Astrocyte (in vitro differentiated cells and primary cell): ENCODE measurements at regions not wholly inside any gene's neighbourhood (a gene's known extent, or its start where the extent isn't known, plus 50 kb on each side); places are given as distances from the start of the nearest gene placed in this dataset.

Experiments
- DNase-seq: peaks from one replicate; pipeline ENCODE4 v3.0.0-alpha.2; 2010; ENCODE audit warnings: low read depth
- FAIRE-seq: peaks from 2 replicates; lab custom pipeline; 2011; peaks lifted over from hg19 to GRCh38; lab: Jason Lieb, UNC
- H2AFZ ChIP-seq: 2 replicates; pipeline ENCODE4 v1.6.0; 2012; ENCODE audit warnings: low read depth, low read length, inconsistent platforms
- H3K27ac ChIP-seq: 2 replicates; pipeline ENCODE4 v1.5.1; 2011; ENCODE audit warnings: low read depth, low read length, inconsistent platforms
- H3K27me3 ChIP-seq: 2 replicates; pipeline ENCODE4 v1.6.0; 2011; ENCODE audit warnings: low read length, inconsistent platforms; ENCODE audit not compliant: insufficient read depth
- H3K36me3 ChIP-seq: 2 replicates; pipeline ENCODE4 v1.5.1; 2011; ENCODE audit warnings: low read length, inconsistent platforms; ENCODE audit not compliant: insufficient read depth
- H3K4me1 ChIP-seq: 2 replicates; pipeline ENCODE4 v1.5.1; 2011; ENCODE audit warnings: low read length, inconsistent platforms; ENCODE audit not compliant: insufficient read depth
- H3K4me2 ChIP-seq: 2 replicates; pipeline ENCODE4 v1.6.0; 2012; ENCODE audit warnings: low read length, inconsistent platforms
- H3K4me3 ChIP-seq: 2 replicates; pipeline ENCODE4 v1.5.1; 2011; ENCODE audit warnings: low read depth, mild to moderate bottlenecking, low read length, inconsistent platforms; ENCODE audit not compliant: insufficient read depth
- H3K79me2 ChIP-seq: 2 replicates; pipeline ENCODE4 v1.6.0; 2012; ENCODE audit warnings: mild to moderate bottlenecking, low read length, inconsistent platforms; ENCODE audit not compliant: insufficient read depth
- H3K9ac ChIP-seq: 2 replicates; pipeline ENCODE4 v1.6.0; 2012; ENCODE audit warnings: mild to moderate bottlenecking, low read length, inconsistent platforms
- H3K9me3 ChIP-seq: 2 replicates; pipeline ENCODE4 v1.5.1; 2012; ENCODE audit warnings: low read depth, mild to moderate bottlenecking, low read length, inconsistent platforms; ENCODE audit not compliant: insufficient read depth
- H4K20me1 ChIP-seq: 2 replicates; pipeline ENCODE4 v1.6.0; 2012; ENCODE audit warnings: low read length, inconsistent platforms; ENCODE audit not compliant: insufficient read depth
- H3K27ac Mint-ChIP-seq: one replicate; pipeline ENCODE4 v1.8.0; 2021; ENCODE audit warnings: mild to moderate bottlenecking, mixed read lengths; ENCODE audit not compliant: unreplicated experiment
- H3K27me3 Mint-ChIP-seq: one replicate; pipeline ENCODE4 v1.8.0; 2021; ENCODE audit warnings: low read depth, mixed read lengths; ENCODE audit not compliant: unreplicated experiment
- H3K36me3 Mint-ChIP-seq: one replicate; pipeline ENCODE4 v1.8.0; 2021; ENCODE audit warnings: low read depth, mixed read lengths; ENCODE audit not compliant: unreplicated experiment
- H3K4me1 Mint-ChIP-seq: one replicate; pipeline ENCODE4 v1.8.0; 2021; ENCODE audit warnings: low read depth, mixed read lengths; ENCODE audit not compliant: unreplicated experiment
- H3K4me3 Mint-ChIP-seq: one replicate; pipeline ENCODE4 v1.8.0; 2021; ENCODE audit warnings: mild to moderate bottlenecking, moderate library complexity, mixed read lengths; ENCODE audit not compliant: unreplicated experiment
- H3K9me3 Mint-ChIP-seq: one replicate; pipeline ENCODE4 v1.8.0; 2021; ENCODE audit warnings: mild to moderate bottlenecking, mixed read lengths; ENCODE audit not compliant: unreplicated experiment
- EZH2 ChIP-seq: IDR thresholded peaks from 2 replicates; pipeline ENCODE4 v1.6.1; 2012; ENCODE audit warnings: mild to moderate bottlenecking, low read length, inconsistent platforms; ENCODE audit not compliant: insufficient read depth
- TF ChIP-seq, protein P1 (sequence below): IDR thresholded peaks from 2 replicates; pipeline ENCODE4 v1.5.1; 2011; ENCODE audit warnings: low read depth, mild to moderate bottlenecking, inconsistent platforms, low read length, moderate library complexity; ENCODE audit not compliant: insufficient read depth

DNA sequence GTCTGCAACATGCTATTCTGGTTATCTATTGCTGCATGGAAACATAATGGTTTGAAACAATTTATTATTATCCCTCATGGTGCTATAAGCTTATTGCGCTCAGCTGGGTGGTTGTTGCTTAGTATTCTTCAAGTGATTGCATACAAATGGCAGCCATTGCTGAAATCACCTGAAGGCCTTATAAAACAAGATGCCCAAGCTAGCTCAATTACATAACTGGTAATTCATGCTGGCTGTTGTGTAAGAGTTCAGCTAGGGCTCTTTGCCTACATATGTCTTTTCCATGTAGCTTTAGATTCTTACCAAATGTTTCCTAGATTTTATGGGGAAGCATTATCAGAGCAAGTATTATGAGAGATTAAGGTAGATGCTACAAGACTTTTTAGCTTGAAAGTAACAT lies 644.0 kb upstream of the CBLB start:
- peak; percentile 5 for FAIRE-seq
- Histone ChIP-seq H3K9me3 (peaks cover 3% of the 10 kb centered on the region), H3K36me3 (no peaks in the 10 kb centered on the region), H2AFZ (no peak overlapping the region), H4K20me1 (no peaks in the 10 kb centered on the region), H3K27ac (no peak overlapping the region), H3K79me2 (no peaks in the 10 kb centered on the region), H3K4me2 (no peak overlapping the region), H3K4me1 (peaks cover under 1% of the 10 kb centered on the region), H3K27me3 (no peaks in the 10 kb centered on the region), H3K4me3 (no peak overlapping the region), H3K9ac (no peak overlapping the region)
- H3K4me3 Mint-ChIP-seq = no peak overlapping the region
- DNase-seq = no peak
- H3K27me3 Mint-ChIP-seq = no peaks in the 10 kb centered on the region
- H3K4me1 Mint-ChIP-seq = peaks cover 8% of the 10 kb centered on the region
- H3K9me3 Mint-ChIP-seq = peaks cover 4% of the 10 kb centered on the region
- TF ChIP-seq EZH2 = no peak
- TF ChIP-seq, protein P1, sequence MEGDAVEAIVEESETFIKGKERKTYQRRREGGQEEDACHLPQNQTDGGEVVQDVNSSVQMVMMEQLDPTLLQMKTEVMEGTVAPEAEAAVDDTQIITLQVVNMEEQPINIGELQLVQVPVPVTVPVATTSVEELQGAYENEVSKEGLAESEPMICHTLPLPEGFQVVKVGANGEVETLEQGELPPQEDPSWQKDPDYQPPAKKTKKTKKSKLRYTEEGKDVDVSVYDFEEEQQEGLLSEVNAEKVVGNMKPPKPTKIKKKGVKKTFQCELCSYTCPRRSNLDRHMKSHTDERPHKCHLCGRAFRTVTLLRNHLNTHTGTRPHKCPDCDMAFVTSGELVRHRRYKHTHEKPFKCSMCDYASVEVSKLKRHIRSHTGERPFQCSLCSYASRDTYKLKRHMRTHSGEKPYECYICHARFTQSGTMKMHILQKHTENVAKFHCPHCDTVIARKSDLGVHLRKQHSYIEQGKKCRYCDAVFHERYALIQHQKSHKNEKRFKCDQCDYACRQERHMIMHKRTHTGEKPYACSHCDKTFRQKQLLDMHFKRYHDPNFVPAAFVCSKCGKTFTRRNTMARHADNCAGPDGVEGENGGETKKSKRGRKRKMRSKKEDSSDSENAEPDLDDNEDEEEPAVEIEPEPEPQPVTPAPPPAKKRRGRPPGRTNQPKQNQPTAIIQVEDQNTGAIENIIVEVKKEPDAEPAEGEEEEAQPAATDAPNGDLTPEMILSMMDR = no peak
- H3K36me3 Mint-ChIP-seq = no peaks in the 10 kb centered on the region
- no peak overlapping the region for H3K27ac Mint-ChIP-seq

DNA sequence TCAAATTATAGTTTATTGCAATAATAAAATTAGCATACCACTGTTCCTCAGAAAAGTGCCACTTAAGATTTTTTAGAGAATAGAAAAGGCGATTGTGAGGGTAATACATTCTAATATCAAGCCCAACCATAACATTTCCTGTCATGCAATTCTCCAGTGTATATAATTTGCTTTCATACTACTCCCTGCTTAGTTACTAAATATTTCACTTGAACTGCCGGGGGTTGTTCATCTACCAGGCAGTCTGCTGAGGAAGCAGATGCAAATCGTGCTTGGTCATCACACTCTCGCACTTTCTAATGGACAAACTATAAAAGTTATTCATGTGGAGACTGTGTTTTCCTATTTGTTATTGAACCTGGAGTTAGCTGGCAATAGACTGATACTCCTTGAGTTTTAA lies 645.6 kb upstream of the CBLB start:
- peak overlapping the region; percentile 4 for H3K27ac Mint-ChIP-seq
- peaks cover 18% of the 10 kb centered on the region for H3K4me1 Mint-ChIP-seq
- Histone ChIP-seq H3K9me3 (peaks cover 3% of the 10 kb centered on the region), H3K9ac (no peak overlapping the region), H3K4me3 (no peak overlapping the region), H3K4me1 (peaks cover 6% of the 10 kb centered on the region), H3K27ac (no peak overlapping the region), H4K20me1 (no peaks in the 10 kb centered on the region), H3K79me2 (no peaks in the 10 kb centered on the region), H3K4me2 (no peak overlapping the region), H2AFZ (no peak overlapping the region), H3K36me3 (no peaks in the 10 kb centered on the region), H3K27me3 (no peaks in the 10 kb centered on the region)
- H3K9me3 Mint-ChIP-seq = peaks cover 4% of the 10 kb centered on the region
- H3K36me3 Mint-ChIP-seq = no peaks in the 10 kb centered on the region
- DNase-seq (no peak), FAIRE-seq (no peak)
- TF ChIP-seq EZH2 = no peak
- TF ChIP-seq, protein P1 = no peak
- H3K4me3 Mint-ChIP-seq = no peak overlapping the region
- no peaks in the 10 kb centered on the region for H3K27me3 Mint-ChIP-seq

DNA sequence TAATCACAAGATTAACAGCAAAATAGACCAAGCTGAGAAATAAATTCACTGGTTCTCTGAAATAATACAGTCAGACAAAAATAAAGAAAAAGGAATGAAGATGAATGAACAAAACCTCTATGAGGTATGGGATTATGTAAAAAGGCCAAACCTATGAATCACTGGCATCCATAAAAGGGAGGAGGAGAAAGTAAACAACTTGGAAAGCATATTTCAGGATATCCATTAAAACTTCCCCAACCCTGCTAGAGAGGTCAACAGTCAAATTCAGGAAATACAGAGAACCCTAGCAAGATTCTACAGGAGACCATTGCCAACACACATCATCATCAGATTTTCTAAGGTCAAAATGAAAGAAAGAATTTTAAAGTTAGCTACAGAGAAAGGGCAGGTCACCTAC lies 649.7 kb upstream of the CBLB start:
- Histone ChIP-seq H3K79me2 (no peaks in the 10 kb centered on the region), H3K9me3 (peaks cover 3% of the 10 kb centered on the region), H3K27me3 (no peaks in the 10 kb centered on the region), H3K9ac (no peak overlapping the region), H3K4me1 (peaks cover 6% of the 10 kb centered on the region), H4K20me1 (no peaks in the 10 kb centered on the region), H3K36me3 (no peaks in the 10 kb centered on the region), H2AFZ (no peak overlapping the region), H3K4me3 (no peak overlapping the region), H3K4me2 (peak overlapping the region; percentile 24), H3K27ac (peak overlapping the region; percentile 17)
- Mint-ChIP-seq H3K27me3 (no peaks in the 10 kb centered on the region), H3K4me1 (peaks cover 17% of the 10 kb centered on the region), H3K27ac (no peak overlapping the region), H3K4me3 (no peak overlapping the region), H3K36me3 (no peaks in the 10 kb centered on the region), H3K9me3 (peaks cover 4% of the 10 kb centered on the region)
- DNase-seq = peak; percentile 67
- TF ChIP-seq, protein P1 = no peak
- no peak for TF ChIP-seq EZH2
- FAIRE-seq = no peak
